Peyer's patch (tissue), 4 donors: ENCODE measurements at regions not wholly inside any gene's neighbourhood (a gene's known extent, or its start where the extent isn't known, plus 50 kb on each side); places are given as distances from the start of the nearest gene placed in this dataset.

ENCODE experiments used
- POLR2A ChIP-seq, 2 donors: fragments of 450-650 bp; IDR thresholded peaks; one replicate each; pipeline ENCODE4 v1.5.1; 2017; ENCODE audit warnings: antibody characterized with exemption in 2 of 2, mild to moderate bottlenecking in 2 of 2, moderate library complexity in 2 of 2
- TF ChIP-seq, protein P1 (sequence below), 6 experiments: fragments of 450-650 bp in 4 of 6; fragments of 200-600 bp in 2 of 6; sonication (generic) in 1 of 6; IDR thresholded peaks; one replicate each; pipeline ENCODE4 v1.5.1; 2017 to 2019; ENCODE audit warnings: antibody characterized with exemption in 6 of 6, mild to moderate bottlenecking in 3 of 6, moderate library complexity in 1 of 6

DNA sequence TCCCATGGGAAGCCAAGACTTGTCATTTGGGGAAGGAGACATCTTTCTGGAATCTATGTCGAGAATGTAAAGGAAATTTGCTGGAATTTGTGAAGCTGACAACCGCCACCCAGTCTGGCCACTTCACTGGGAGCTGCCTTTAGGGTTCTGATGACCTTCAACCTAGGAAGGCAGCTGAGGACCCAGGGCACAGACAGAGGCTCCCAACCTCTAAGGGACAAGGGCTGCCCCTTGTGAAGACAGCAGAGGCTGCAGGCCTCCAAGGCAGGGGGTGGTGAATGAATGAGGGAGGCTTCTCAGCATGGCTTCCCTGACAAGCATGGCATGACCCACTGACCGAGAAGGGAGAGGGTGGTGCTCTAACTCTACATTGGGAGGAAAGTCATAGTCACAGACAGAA is 128.9 kb upstream of the ASB18 start:
- TF ChIP-seq, protein P1, sequence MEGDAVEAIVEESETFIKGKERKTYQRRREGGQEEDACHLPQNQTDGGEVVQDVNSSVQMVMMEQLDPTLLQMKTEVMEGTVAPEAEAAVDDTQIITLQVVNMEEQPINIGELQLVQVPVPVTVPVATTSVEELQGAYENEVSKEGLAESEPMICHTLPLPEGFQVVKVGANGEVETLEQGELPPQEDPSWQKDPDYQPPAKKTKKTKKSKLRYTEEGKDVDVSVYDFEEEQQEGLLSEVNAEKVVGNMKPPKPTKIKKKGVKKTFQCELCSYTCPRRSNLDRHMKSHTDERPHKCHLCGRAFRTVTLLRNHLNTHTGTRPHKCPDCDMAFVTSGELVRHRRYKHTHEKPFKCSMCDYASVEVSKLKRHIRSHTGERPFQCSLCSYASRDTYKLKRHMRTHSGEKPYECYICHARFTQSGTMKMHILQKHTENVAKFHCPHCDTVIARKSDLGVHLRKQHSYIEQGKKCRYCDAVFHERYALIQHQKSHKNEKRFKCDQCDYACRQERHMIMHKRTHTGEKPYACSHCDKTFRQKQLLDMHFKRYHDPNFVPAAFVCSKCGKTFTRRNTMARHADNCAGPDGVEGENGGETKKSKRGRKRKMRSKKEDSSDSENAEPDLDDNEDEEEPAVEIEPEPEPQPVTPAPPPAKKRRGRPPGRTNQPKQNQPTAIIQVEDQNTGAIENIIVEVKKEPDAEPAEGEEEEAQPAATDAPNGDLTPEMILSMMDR (IDR thresholded peaks at IDR 0.05): no peak
- TF ChIP-seq POLR2A (IDR thresholded peaks at IDR 0.05): no peak
